HG03108 (cell line): ENCODE measurements at regions not wholly inside any gene's neighbourhood (a gene's known extent, or its start where the extent isn't known, plus 50 kb on each side); places are given as distances from the start of the nearest gene placed in this dataset.

Experiments
- ATAC-seq: cut with Tn5 transposase; IDR thresholded peaks from one replicate; pipeline ENCODE4 v1.9.1; 2021; ENCODE audit warnings: moderate library complexity; ENCODE audit not compliant: unreplicated experiment

- ATAC-seq: no peak
Measured at GRCh38 chr2:128548461-128548891, 229.8 kb upstream of the HS6ST1 start.

GRCh38 chr2:128549094-128549493 lies 230.4 kb upstream of the HS6ST1 start:
- ATAC-seq: no peak

- ATAC-seq: no peak
Measured at GRCh38 chr2:128549646-128550260, 231.1 kb upstream of the HS6ST1 start.

- no peak for ATAC-seq
Measured at GRCh38 chr2:128550389-128550788, 231.7 kb upstream of the HS6ST1 start.

GRCh38 chr2:128550801-128551416 lies 232.2 kb upstream of the HS6ST1 start:
- ATAC-seq: no peak

GRCh38 chr2:128551435-128551834 lies 232.8 kb upstream of the HS6ST1 start:
- no peak for ATAC-seq

GRCh38 chr2:128552141-128552805 lies 233.6 kb upstream of the HS6ST1 start:
- ATAC-seq: no peak

GRCh38 chr2:128552806-128553551 lies 234.3 kb upstream of the HS6ST1 start:
- no peak for ATAC-seq

- no peak for ATAC-seq
Measured at GRCh38 chr2:128554151-128554769, 235.6 kb upstream of the HS6ST1 start.

- ATAC-seq: no peak
Measured at GRCh38 chr2:128555433-128555832, 236.8 kb upstream of the HS6ST1 start.

- ATAC-seq: no peak
Measured at GRCh38 chr2:128556089-128556488, 237.4 kb upstream of the HS6ST1 start.

GRCh38 chr2:128556633-128557032 lies 238.0 kb upstream of the HS6ST1 start:
- no peak for ATAC-seq

GRCh38 chr2:128557069-128557468 lies 238.4 kb upstream of the HS6ST1 start:
- ATAC-seq: no peak

GRCh38 chr2:128557831-128558241 lies 239.2 kb upstream of the HS6ST1 start:
- no peak for ATAC-seq

GRCh38 chr2:128558441-128558840 lies 239.8 kb upstream of the HS6ST1 start:
- ATAC-seq: no peak

- ATAC-seq: no peak
Measured at GRCh38 chr2:128558895-128559532, 240.3 kb upstream of the HS6ST1 start.

GRCh38 chr2:128559533-128560515 lies 241.2 kb upstream of the HS6ST1 start:
- ATAC-seq: no peak

- no peak for ATAC-seq
Measured at GRCh38 chr2:128560718-128561117, 242.1 kb upstream of the HS6ST1 start.
